HG02571 (cell line): ENCODE measurements at regions not wholly inside any gene's neighbourhood (a gene's known extent, or its start where the extent isn't known, plus 50 kb on each side); places are given as distances from the start of the nearest gene placed in this dataset.

Source experiments
- ATAC-seq: cut with Tn5 transposase; IDR thresholded peaks from one replicate; pipeline ENCODE4 v1.9.1; 2021; ENCODE audit warnings: mild to moderate bottlenecking, moderate library complexity; ENCODE audit not compliant: unreplicated experiment

- no peak for ATAC-seq
These were observed 68.3 kb downstream of the CHST1 start for GRCh38 chr11:45597097-45597496.

- no peak for ATAC-seq
These were observed 68.9 kb downstream of the CHST1 start for GRCh38 chr11:45596571-45596970.

- no peak for ATAC-seq
These were observed 71.4 kb downstream of the CHST1 start for GRCh38 chr11:45593992-45594391.

GRCh38 chr11:45592636-45593035, 72.8 kb downstream of the CHST1 start:
- ATAC-seq = no peak

GRCh38 chr11:45590743-45591142, 74.7 kb downstream of the CHST1 start:
- no peak for ATAC-seq

- no peak for ATAC-seq
These were observed 80.2 kb downstream of the CHST1 start for GRCh38 chr11:45585205-45585604.

- ATAC-seq = no peak
These were observed 81.3 kb downstream of the CHST1 start for GRCh38 chr11:45583981-45584566.

GRCh38 chr11:45580399-45580798, 85.0 kb downstream of the CHST1 start:
- no peak for ATAC-seq

GRCh38 chr11:45578316-45578715, 87.1 kb downstream of the CHST1 start:
- no peak for ATAC-seq

GRCh38 chr11:45577752-45578151, 87.7 kb downstream of the CHST1 start:
- ATAC-seq = no peak

- no peak for ATAC-seq
These were observed 88.8 kb downstream of the CHST1 start for GRCh38 chr11:45576461-45577215.

GRCh38 chr11:45573728-45574127, 91.7 kb downstream of the CHST1 start:
- ATAC-seq = no peak

- no peak for ATAC-seq
These were observed 92.9 kb downstream of the CHST1 start for GRCh38 chr11:45572354-45573123.

- no peak for ATAC-seq
These were observed 95.6 kb downstream of the CHST1 start for GRCh38 chr11:45569776-45570175.

- no peak for ATAC-seq
These were observed 97.4 kb downstream of the CHST1 start for GRCh38 chr11:45568049-45568448.

- ATAC-seq = no peak
These were observed 99.9 kb downstream of the CHST1 start for GRCh38 chr11:45565446-45565988.

GRCh38 chr11:45563810-45564209, 101.6 kb downstream of the CHST1 start:
- no peak for ATAC-seq

- ATAC-seq = no peak
These were observed 102.3 kb downstream of the CHST1 start for GRCh38 chr11:45563171-45563570.

GRCh38 chr11:45560913-45561281, 104.5 kb downstream of the CHST1 start:
- no peak for ATAC-seq

- ATAC-seq = no peak
These were observed 105.1 kb downstream of the CHST1 start for GRCh38 chr11:45560155-45560912.
